Small intestine (tissue), 7 donors: ENCODE measurements at regions not wholly inside any gene's neighbourhood (a gene's known extent, or its start where the extent isn't known, plus 50 kb on each side); places are given as distances from the start of the nearest gene placed in this dataset.

Experiments used
- DNase-seq, 2 donors: peaks; one replicate each; pipeline versions ENCODE4 v3.0.0 to v3.0.0-alpha.2; 2013
- FAIRE-seq: peaks from 2 replicates; lab custom pipeline; 2012; peaks lifted over from hg19 to GRCh38; lab: Jason Lieb, UNC
- H3K27ac ChIP-seq, 3 donors: one replicate each; pipeline ENCODE4 v1.5.1; 2013; ENCODE audit warnings: low read length in 2 of 3, mild to moderate bottlenecking in 2 of 3, control low read depth in 1 of 3, inconsistent platforms in 1 of 3, low read depth in 1 of 3, moderate library complexity in 1 of 3
- H3K27me3 ChIP-seq, 3 donors: one replicate each; pipeline ENCODE4 v1.6.1; 2013; ENCODE audit warnings: low read length in 3 of 3, inconsistent platforms in 1 of 3; ENCODE audit not compliant: control insufficient read depth in 3 of 3, insufficient read depth in 3 of 3
- H3K36me3 ChIP-seq, 3 donors: one replicate each; pipeline ENCODE4 v1.6.1; 2013; ENCODE audit warnings: low read length in 3 of 3, inconsistent platforms in 1 of 3, low read depth in 1 of 3, mild to moderate bottlenecking in 1 of 3, moderate library complexity in 1 of 3; ENCODE audit not compliant: control insufficient read depth in 3 of 3, insufficient read depth in 2 of 3
- H3K4me1 ChIP-seq, 3 donors: one replicate each; pipeline ENCODE4 v1.6.1; 2013; ENCODE audit warnings: low read length in 2 of 3, inconsistent platforms in 1 of 3, low read depth in 1 of 3, mild to moderate bottlenecking in 1 of 3, moderate library complexity in 1 of 3; ENCODE audit not compliant: control insufficient read depth in 3 of 3, insufficient read depth in 2 of 3
- H3K4me3 ChIP-seq, 3 donors: one replicate each; pipeline ENCODE4 v1.5.1; 2013; ENCODE audit warnings: low read length in 3 of 3, control low read depth in 1 of 3, inconsistent platforms in 1 of 3, low read depth in 1 of 3, mild to moderate bottlenecking in 1 of 3, moderate library complexity in 1 of 3
- H3K9me3 ChIP-seq, 2 donors: one replicate each; pipeline ENCODE4 v1.6.1; 2013; ENCODE audit warnings: low read depth in 1 of 2, low read length in 1 of 2; ENCODE audit not compliant: control insufficient read depth in 2 of 2, insufficient read depth in 1 of 2
- WGBS, 3 donors: extraction: QIAGEN DNeasy Blood & Tissue Kit; methylation state at CpG; one replicate each; pipeline ENCODE4 v1.1.7; 2013; 5-methylcytosine and 5-hydroxymethylcytosine counted together
- donor health status: healthy with polysubstance abuse.
- donor health status: control.
- donor health status: control.
- donor health status: Bipolar disorder and iron deficiency.
- donor health status: healthy.

DNA sequence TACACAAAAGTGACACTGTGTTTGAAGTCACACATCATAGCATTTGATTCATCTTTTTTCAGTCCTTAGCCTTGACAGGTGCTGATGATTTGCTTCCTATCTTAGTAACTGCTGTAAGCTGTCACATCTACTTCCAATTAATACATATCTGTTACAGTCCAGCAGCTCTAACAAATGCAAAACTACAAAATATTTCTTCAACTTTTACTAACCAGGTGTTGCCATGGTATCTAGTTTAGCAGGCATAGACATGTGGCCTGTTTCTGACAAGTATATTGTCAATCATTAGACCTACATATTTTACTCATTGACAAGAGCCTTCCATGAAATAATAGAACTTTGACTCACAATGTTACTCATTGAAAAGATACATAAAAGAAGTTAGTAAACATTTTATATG is 1159.7 kb downstream of the GRIK2 start:
- Histone ChIP-seq H3K36me3 (no peaks in the 10 kb centered on the region), H3K9me3 (no peaks in the 10 kb centered on the region), H3K27me3 (no peaks in the 10 kb centered on the region), H3K27ac (no peak overlapping the region), H3K4me3 (no peak overlapping the region), H3K4me1 (no peaks in the 10 kb centered on the region)
- no peak for DNase-seq
- no peak for FAIRE-seq

DNA sequence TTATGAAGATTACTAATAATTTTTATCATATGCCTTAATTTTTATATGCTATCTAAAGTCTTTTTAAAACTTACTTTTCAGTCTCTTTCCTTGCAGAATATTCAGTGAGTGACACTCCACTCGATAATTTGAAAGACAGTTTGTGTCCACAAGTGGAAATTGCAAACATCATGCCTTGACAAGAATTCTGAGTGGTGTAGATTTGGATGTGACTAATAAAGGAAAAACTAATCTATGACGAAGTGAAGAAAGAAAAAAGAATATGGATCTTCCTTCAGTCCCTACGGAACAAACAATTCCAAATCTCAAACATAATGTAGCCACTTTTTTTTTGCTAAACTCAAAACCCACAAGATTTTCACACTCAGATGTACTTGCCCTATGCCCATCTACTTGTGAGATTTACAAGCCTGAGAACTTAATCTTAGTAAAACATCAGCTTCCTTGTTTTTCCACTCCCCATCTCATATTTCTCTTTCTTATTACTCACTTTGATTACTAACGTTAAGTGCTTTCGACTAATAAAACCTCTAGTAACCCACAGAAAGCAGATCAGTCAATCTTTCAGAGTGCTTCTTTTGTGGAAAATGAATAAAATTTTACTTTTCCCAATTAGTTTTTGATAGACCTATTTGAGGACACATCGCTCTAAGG is 1155.8 kb downstream of the GRIK2 start:
- no peak overlapping the region for H3K4me3 ChIP-seq
- FAIRE-seq (no peak), DNase-seq (no peak)
- H3K9me3 ChIP-seq: no peaks in the 10 kb centered on the region
- no peaks in the 10 kb centered on the region for H3K36me3 ChIP-seq
- H3K4me1 ChIP-seq: no peaks in the 10 kb centered on the region
- H3K27ac ChIP-seq: no peak overlapping the region
- WGBS, 3 donors: 66 to 78% (median 74%) methylated on average over 6 of the region's 6 CpGs
- H3K27me3 ChIP-seq: no peaks in the 10 kb centered on the region

DNA sequence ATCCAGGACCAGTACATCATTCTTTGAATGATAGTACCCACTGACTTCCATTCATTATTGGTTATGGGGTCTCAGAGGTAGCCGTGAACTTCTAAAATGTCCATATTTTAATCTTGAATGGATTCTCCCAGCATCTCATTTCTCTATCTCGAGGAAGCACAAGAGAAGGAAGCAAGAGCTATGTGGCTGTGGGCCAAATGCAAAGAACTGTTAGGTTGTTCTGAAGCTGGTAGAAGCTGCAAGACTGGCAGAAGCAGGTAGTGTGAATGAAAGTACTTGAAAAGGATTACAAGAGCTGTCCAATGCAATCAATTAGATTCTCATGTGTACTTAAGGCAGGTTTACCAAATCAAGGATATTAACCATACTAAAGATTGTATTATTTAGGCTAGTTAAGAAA is 1131.8 kb downstream of the GRIK2 start:
- Histone ChIP-seq H3K9me3 (no peaks in the 10 kb centered on the region), H3K27ac (no peak overlapping the region), H3K4me3 (no peak overlapping the region), H3K27me3 (no peaks in the 10 kb centered on the region), H3K4me1 (no peaks in the 10 kb centered on the region), H3K36me3 (no peaks in the 10 kb centered on the region)
- WGBS, 3 donors: 54 to 76% (median 58%) methylated on average over 2 of the region's 2 CpGs
- no peak for FAIRE-seq
- DNase-seq: no peak

- WGBS, 3 donors: 61 to 76% (median 75%) methylated on average over 2 of the region's 2 CpGs
- FAIRE-seq: no peak
- H3K36me3 ChIP-seq: no peaks in the 10 kb centered on the region
- no peaks in the 10 kb centered on the region for H3K27me3 ChIP-seq
- H3K9me3 ChIP-seq: no peaks in the 10 kb centered on the region
- H3K4me1 ChIP-seq: no peaks in the 10 kb centered on the region
- no peak for DNase-seq
- H3K27ac ChIP-seq: no peak overlapping the region
- no peak overlapping the region for H3K4me3 ChIP-seq
Measured at GRCh38 chr6:102520966-102521365, 1127.5 kb downstream of the GRIK2 start.

GRCh38 chr6:102517506-102517905 is 1124.0 kb downstream of the GRIK2 start:
- Histone ChIP-seq H3K27ac (no peak overlapping the region), H3K4me1 (no peaks in the 10 kb centered on the region), H3K9me3 (no peaks in the 10 kb centered on the region), H3K4me3 (no peak overlapping the region), H3K27me3 (no peaks in the 10 kb centered on the region), H3K36me3 (no peaks in the 10 kb centered on the region)
- FAIRE-seq (no peak), DNase-seq (no peak)
- 78 to 86% (median 82%) methylated on average over 3 of the region's 3 CpGs for WGBS, 3 donors

DNA sequence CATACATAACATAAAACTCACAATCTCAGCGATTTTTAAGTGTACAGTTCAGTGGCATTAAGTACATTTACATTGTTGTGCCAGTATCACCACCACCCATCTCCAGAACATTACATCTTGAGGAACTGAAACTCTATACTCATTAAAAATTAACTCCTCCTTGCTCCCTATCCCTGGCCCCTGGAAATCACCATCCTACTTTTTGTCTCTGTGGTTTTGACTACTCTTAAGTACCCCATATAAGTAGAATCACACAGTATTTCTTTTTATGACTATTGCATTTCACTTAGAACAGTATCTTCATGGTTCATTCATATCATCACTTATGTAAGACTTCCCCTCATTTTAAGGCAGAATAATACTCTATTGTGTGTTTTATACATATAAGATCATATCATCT is 1108.1 kb downstream of the GRIK2 start:
- no peaks in the 10 kb centered on the region for H3K4me1 ChIP-seq
- no peaks in the 10 kb centered on the region for H3K36me3 ChIP-seq
- H3K9me3 ChIP-seq: peaks cover 0 to 2% of the 10 kb centered on the region in 2 donors
- no peak overlapping the region for H3K27ac ChIP-seq
- H3K27me3 ChIP-seq: no peaks in the 10 kb centered on the region
- DNase-seq: no peak
- FAIRE-seq: no peak
- 70 to 79% (median 77%) methylated on average over 1 of the region's 1 CpG for WGBS, 3 donors
- no peak overlapping the region for H3K4me3 ChIP-seq

GRCh38 chr6:102494808-102495207 is 1101.3 kb downstream of the GRIK2 start:
- DNase-seq: no peak

GRCh38 chr6:102493485-102493884 is 1100.0 kb downstream of the GRIK2 start:
- 92 to 93% (median 92%) methylated on average over 4 of the region's 4 CpGs for WGBS, 3 donors
- Histone ChIP-seq H3K27ac (no peak overlapping the region), H3K4me1 (no peaks in the 10 kb centered on the region), H3K9me3 (peaks cover 0 to 3% of the 10 kb centered on the region in 2 donors), H3K27me3 (no peaks in the 10 kb centered on the region), H3K36me3 (no peaks in the 10 kb centered on the region), H3K4me3 (no peak overlapping the region)
- FAIRE-seq (no peak), DNase-seq (no peak)

More at GRCh38 chr6:102494808-102495207, 1101.3 kb downstream of the GRIK2 start:
- Histone ChIP-seq H3K27me3 (no peaks in the 10 kb centered on the region), H3K4me1 (no peaks in the 10 kb centered on the region), H3K27ac (no peak overlapping the region), H3K36me3 (no peaks in the 10 kb centered on the region), H3K4me3 (no peak overlapping the region), H3K9me3 (peaks cover 0 to 5% of the 10 kb centered on the region in 2 donors)
- no peak for FAIRE-seq
- 85 to 90% (median 87%) methylated on average over 1 of the region's 1 CpG for WGBS, 3 donors

DNA sequence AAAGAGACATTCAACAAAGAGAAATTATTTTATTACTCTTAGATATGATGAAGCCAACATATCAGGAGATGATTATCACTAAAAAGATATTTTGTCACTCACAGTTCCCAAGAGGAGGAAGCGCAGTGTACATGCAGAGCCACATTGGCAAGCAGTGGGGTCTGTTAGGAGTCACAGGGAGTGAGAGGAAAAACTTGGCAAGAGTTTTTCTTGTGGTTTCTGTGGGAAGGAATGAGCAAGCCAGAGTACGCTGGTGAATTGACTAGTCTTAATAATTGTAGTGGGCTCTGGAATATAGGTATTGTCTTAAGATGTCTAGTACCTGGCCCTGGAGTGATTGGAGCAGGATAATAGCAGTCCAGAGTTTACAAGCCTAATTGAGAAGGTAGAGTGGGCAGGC is 1095.2 kb downstream of the GRIK2 start:
- FAIRE-seq: no peak
- WGBS, 3 donors: 81 to 83% (median 83%) methylated on average over 2 of the region's 2 CpGs
- H3K36me3 ChIP-seq: no peaks in the 10 kb centered on the region

More for the DNA sequence above, 1095.2 kb downstream of the GRIK2 start:
- Histone ChIP-seq H3K9me3 (no peaks in the 10 kb centered on the region), H3K27me3 (no peaks in the 10 kb centered on the region), H3K4me3 (no peak overlapping the region), H3K27ac (no peak overlapping the region), H3K4me1 (no peaks in the 10 kb centered on the region)
- DNase-seq: no peak
